OCI-LY7 (cell line): ENCODE measurements at regions not wholly inside any gene's neighbourhood (a gene's known extent, or its start where the extent isn't known, plus 50 kb on each side); places are given as distances from the start of the nearest gene placed in this dataset.

Source experiments
- EZH2phosphoT487 ChIP-seq: fragments of 200-600 bp; sonication (generic); IDR thresholded peaks from 2 replicates; pipeline ENCODE4 v1.6.1; 2018; ENCODE audit warnings: low read depth, borderline replicate concordance, mild to moderate bottlenecking, mixed run types, antibody characterized with exemption, low read length, moderate library complexity, mixed read lengths
- TF ChIP-seq, protein P1 (sequence below): fragments of 200-600 bp; sonication (generic); conservative IDR thresholded peaks from 2 replicates; pipeline ENCODE4 v1.5.1; 2014; ENCODE audit warnings: mild to moderate bottlenecking, antibody characterized with exemption, low read length, moderate library complexity, mixed read lengths

DNA sequence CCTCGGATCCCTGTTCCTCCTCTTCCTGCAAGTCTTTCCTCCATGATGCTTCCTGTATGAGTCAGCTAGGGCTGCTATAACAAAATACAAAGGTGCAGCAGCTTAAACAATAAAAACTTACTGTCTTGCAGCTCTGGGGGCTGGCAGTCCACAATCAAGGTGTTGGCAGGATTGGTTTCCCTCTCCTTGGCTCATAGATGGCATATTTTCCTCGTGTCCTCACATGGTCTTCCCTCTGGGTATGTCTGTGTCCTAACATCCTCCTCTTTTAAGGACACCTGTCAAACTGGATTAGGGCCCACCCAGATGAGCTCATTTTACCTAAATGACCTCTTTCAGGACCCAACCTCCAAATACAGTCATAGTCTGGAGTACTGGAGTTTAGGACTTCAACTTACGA, 117.5 kb downstream of the MED10 start:
- no peak for TF ChIP-seq EZH2phosphoT487
- TF ChIP-seq, protein P1, sequence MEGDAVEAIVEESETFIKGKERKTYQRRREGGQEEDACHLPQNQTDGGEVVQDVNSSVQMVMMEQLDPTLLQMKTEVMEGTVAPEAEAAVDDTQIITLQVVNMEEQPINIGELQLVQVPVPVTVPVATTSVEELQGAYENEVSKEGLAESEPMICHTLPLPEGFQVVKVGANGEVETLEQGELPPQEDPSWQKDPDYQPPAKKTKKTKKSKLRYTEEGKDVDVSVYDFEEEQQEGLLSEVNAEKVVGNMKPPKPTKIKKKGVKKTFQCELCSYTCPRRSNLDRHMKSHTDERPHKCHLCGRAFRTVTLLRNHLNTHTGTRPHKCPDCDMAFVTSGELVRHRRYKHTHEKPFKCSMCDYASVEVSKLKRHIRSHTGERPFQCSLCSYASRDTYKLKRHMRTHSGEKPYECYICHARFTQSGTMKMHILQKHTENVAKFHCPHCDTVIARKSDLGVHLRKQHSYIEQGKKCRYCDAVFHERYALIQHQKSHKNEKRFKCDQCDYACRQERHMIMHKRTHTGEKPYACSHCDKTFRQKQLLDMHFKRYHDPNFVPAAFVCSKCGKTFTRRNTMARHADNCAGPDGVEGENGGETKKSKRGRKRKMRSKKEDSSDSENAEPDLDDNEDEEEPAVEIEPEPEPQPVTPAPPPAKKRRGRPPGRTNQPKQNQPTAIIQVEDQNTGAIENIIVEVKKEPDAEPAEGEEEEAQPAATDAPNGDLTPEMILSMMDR: no peak
